H9 (cell line): ENCODE measurements at regions not wholly inside any gene's neighbourhood (a gene's known extent, or its start where the extent isn't known, plus 50 kb on each side); places are given as distances from the start of the nearest gene placed in this dataset.

Experiments
- DNase-seq: peaks from one replicate; pipeline ENCODE4 v3.0.0-alpha.2; 2017
- H2AFZ ChIP-seq: one replicate; pipeline ENCODE4 v1.6.1; 2013; ENCODE audit warnings: mild to moderate bottlenecking, low read length, control low read depth, moderate library complexity
- H2AK5ac ChIP-seq: 2 replicates; pipeline ENCODE4 v1.6.1; 2013; ENCODE audit warnings: low read length, control low read depth, mixed read lengths; ENCODE audit not compliant: insufficient read length
- H2BK120ac ChIP-seq: one replicate; pipeline ENCODE4 v1.6.1; 2013; ENCODE audit warnings: low read depth, mild to moderate bottlenecking, low read length, control low read depth, inconsistent platforms; ENCODE audit not compliant: poor library complexity, severe bottlenecking
- H2BK12ac ChIP-seq: 2 replicates; pipeline ENCODE4 v1.6.1; 2013; ENCODE audit warnings: low read length, control low read depth, mixed read lengths, low read depth; ENCODE audit not compliant: insufficient read length
- H2BK15ac ChIP-seq: 2 replicates; pipeline ENCODE4 v1.6.1; 2013; ENCODE audit warnings: low read depth, low read length, control low read depth
- H2BK20ac ChIP-seq: one replicate; pipeline ENCODE4 v1.6.1; 2013; ENCODE audit warnings: low read depth, mild to moderate bottlenecking, low read length, control low read depth, inconsistent platforms; ENCODE audit not compliant: poor library complexity, severe bottlenecking
- H2BK5ac ChIP-seq: 2 replicates; pipeline ENCODE4 v1.6.1; 2013; ENCODE audit warnings: low read length, control low read depth, mixed read lengths; ENCODE audit not compliant: insufficient read length
- H3K14ac ChIP-seq: 2 replicates; pipeline ENCODE4 v1.6.1; 2013; ENCODE audit warnings: low read length, control low read depth; ENCODE audit not compliant: insufficient read depth
- H3K18ac ChIP-seq: 2 replicates; pipeline ENCODE4 v1.6.1; 2013; ENCODE audit warnings: low read depth, mild to moderate bottlenecking, mixed read lengths, low read length, control low read depth; ENCODE audit not compliant: insufficient read length
- H3K23ac ChIP-seq: 2 replicates; pipeline ENCODE4 v1.6.1; 2013; ENCODE audit warnings: low read length, control low read depth, mixed read lengths, low read depth; ENCODE audit not compliant: insufficient read length
- H3K23me2 ChIP-seq: 2 replicates; pipeline ENCODE4 v1.6.1; 2013; ENCODE audit warnings: low read depth, mild to moderate bottlenecking, mixed read lengths, low read length, control low read depth; ENCODE audit not compliant: insufficient read length, poor library complexity, severe bottlenecking
- H3K27ac ChIP-seq: 2 replicates; pipeline ENCODE4 v1.5.1; 2013; ENCODE audit warnings: low read length, control low read depth, mixed read lengths, low read depth; ENCODE audit not compliant: insufficient read length
- H3K27me3 ChIP-seq: 2 replicates; pipeline ENCODE4 v1.6.1; 2013; ENCODE audit warnings: low read length, control low read depth, inconsistent platforms; ENCODE audit not compliant: insufficient read depth
- H3K4ac ChIP-seq: 2 replicates; pipeline ENCODE4 v1.6.1; 2013; ENCODE audit warnings: low read depth, mild to moderate bottlenecking, control low read depth, inconsistent platforms, low read length, moderate library complexity
- H3K4me1 ChIP-seq: 2 replicates; pipeline ENCODE4 v1.6.1; 2013; ENCODE audit warnings: low read length, control low read depth, inconsistent platforms; ENCODE audit not compliant: insufficient read depth
- H3K4me2 ChIP-seq: 2 replicates; pipeline ENCODE4 v1.6.1; 2013; ENCODE audit warnings: low read length, control low read depth, mixed read lengths; ENCODE audit not compliant: insufficient read length, insufficient read depth
- H3K56ac ChIP-seq: 2 replicates; pipeline ENCODE4 v1.6.1; 2013; ENCODE audit warnings: low read depth, mild to moderate bottlenecking, mixed read lengths, low read length, control low read depth; ENCODE audit not compliant: insufficient read length
- H3K79me1 ChIP-seq: 2 replicates; pipeline ENCODE4 v1.6.1; 2013; ENCODE audit warnings: low read depth, mild to moderate bottlenecking, moderate library complexity, low read length, control low read depth, inconsistent platforms; ENCODE audit not compliant: insufficient read depth, poor library complexity, severe bottlenecking
- H3K79me2 ChIP-seq: 2 replicates; pipeline ENCODE4 v1.6.1; 2013; ENCODE audit warnings: low read length, control low read depth, inconsistent platforms; ENCODE audit not compliant: insufficient read depth
- H3K9ac ChIP-seq: 2 replicates; pipeline ENCODE4 v1.6.1; 2013; ENCODE audit warnings: low read length, control low read depth, mixed read lengths; ENCODE audit not compliant: insufficient read length; ENCODE audit errors: extremely low read depth
- H3K9me3 ChIP-seq: one replicate; pipeline ENCODE4 v1.6.1; 2013; ENCODE audit warnings: low read depth, low read length, inconsistent platforms; ENCODE audit not compliant: control insufficient read depth
- H3T11ph ChIP-seq: one replicate; pipeline ENCODE4 v1.6.1; 2013; ENCODE audit warnings: mild to moderate bottlenecking, low read length, control low read depth, inconsistent platforms
- H4K20me1 ChIP-seq: one replicate; pipeline ENCODE4 v1.6.1; 2013; ENCODE audit not compliant: control insufficient read depth, insufficient read length, insufficient read depth
- H4K5ac ChIP-seq: 2 replicates; pipeline ENCODE4 v1.6.1; 2013; ENCODE audit warnings: low read depth, mild to moderate bottlenecking, mixed read lengths, low read length, control low read depth; ENCODE audit not compliant: insufficient read length
- H4K8ac ChIP-seq: replicated peaks from 2 replicates; pipeline ENCODE4 v1.6.1; 2013; ENCODE audit warnings: low read length, control low read depth, mixed read lengths, low read depth; ENCODE audit not compliant: insufficient read length
- H4K91ac ChIP-seq: 2 replicates; pipeline ENCODE4 v1.6.1; 2013; ENCODE audit warnings: low read depth, mild to moderate bottlenecking, moderate library complexity, mixed read lengths, low read length, control low read depth; ENCODE audit not compliant: insufficient read length
- H3K27ac Mint-ChIP-seq, 3 experiments: 2 replicates in 2 of 3; 3 replicates in 1 of 3; pipeline ENCODE4 v1.8.0; 2020 to 2021; ENCODE audit warnings: mixed read lengths in 3 of 3, mild to moderate bottlenecking in 1 of 3, moderate library complexity in 1 of 3
- H3K27me3 Mint-ChIP-seq: 2 replicates; pipeline ENCODE4 v1.8.0; 2021; ENCODE audit warnings: low read depth, mild to moderate bottlenecking, moderate library complexity, mixed read lengths
- H3K36me3 Mint-ChIP-seq, 3 experiments: 2 replicates in 2 of 3; 3 replicates in 1 of 3; pipeline ENCODE4 v1.8.0; 2020 to 2021; ENCODE audit warnings: low read depth in 3 of 3, mixed read lengths in 3 of 3; ENCODE audit not compliant: insufficient read depth in 1 of 3
- H3K4me1 Mint-ChIP-seq, 2 experiments: 2 replicates each; pipeline ENCODE4 v1.8.0; 2020; ENCODE audit warnings: mixed read lengths in 2 of 2
- H3K4me3 Mint-ChIP-seq, 2 experiments: 2 replicates in 1 of 2; 3 replicates in 1 of 2; pipeline ENCODE4 v1.8.0; 2020 to 2021; ENCODE audit warnings: mild to moderate bottlenecking in 2 of 2, mixed read lengths in 2 of 2, moderate library complexity in 1 of 2
- H3K9me3 Mint-ChIP-seq, 2 experiments: 2 replicates in 1 of 2; 3 replicates in 1 of 2; pipeline ENCODE4 v1.8.0; 2020; ENCODE audit warnings: mild to moderate bottlenecking in 2 of 2, mixed read lengths in 2 of 2, moderate library complexity in 1 of 2
- WGBS: extraction: QIAGEN DNeasy Blood & Tissue Kit; methylation state at CpG from one replicate; pipeline ENCODE4 v1.1.7; 2013; ENCODE audit warnings: missing lambda C conversion rate, low lambda C conversion rate, mixed read lengths; ENCODE audit not compliant: insufficient read length; ENCODE audit errors: extremely low coverage; 5-methylcytosine and 5-hydroxymethylcytosine counted together
- TF ChIP-seq, protein P1 (sequence below): fragments of 200-600 bp; sonication (generic); conservative IDR thresholded peaks from 3 replicates; pipeline ENCODE4 v1.8.0; 2021; ENCODE audit warnings: antibody characterized with exemption, mild to moderate bottlenecking

DNA sequence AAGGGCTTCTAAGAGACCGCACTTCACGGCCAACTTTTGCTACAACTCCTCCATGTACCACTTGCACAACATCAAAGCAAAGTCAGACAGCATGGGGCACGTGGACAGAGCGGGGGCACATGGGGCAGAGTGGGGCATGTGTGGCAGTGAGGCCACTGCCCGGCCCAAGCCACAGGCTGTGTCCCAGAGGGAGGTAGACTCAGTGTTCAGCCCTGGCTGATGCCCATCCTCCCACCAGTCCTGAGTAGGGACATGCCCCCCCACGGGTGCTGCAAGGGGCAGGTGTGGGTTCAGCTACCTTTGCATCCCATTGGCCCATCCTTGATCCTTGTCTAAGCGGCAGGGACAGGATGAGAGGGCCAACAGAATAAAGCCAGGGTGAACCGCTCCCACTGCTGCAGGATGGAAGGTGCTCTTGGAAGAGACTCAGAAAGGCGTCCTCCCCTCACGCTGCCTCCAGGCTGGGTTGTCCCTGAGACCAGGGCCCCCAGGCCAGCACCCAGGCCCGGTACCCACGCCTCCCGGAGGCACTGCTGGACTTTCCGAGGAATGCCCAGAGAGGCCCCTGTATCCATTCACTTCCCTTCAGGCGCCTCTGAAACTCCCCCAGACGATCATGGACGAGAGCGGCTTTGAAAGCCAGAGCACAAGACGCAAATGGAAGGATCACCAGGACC lies 218.2 kb downstream of the NDUFA10 start:
- Mint-ChIP-seq H3K36me3 (no peaks in the 10 kb centered on the region), H3K27me3 (peaks cover 11% of the 10 kb centered on the region), H3K4me3 (no peak overlapping the region), H3K27ac (peak overlapping the region in 1 of 3 experiments; percentile 48; a peak in 1 of 7 replicates), H3K9me3 (no peaks in the 10 kb centered on the region; a peak in 1 of 5 replicates), H3K4me1 (peaks cover 5 to 8% of the 10 kb centered on the region in 2 experiments)
- H3K27ac ChIP-seq = no peak overlapping the region
- H3K9ac ChIP-seq = no peak overlapping the region
- no peak overlapping the region for H3K18ac ChIP-seq
- H4K20me1 ChIP-seq = no peaks in the 10 kb centered on the region
- H3K23me2 ChIP-seq = no peaks in the 10 kb centered on the region
- H2AK5ac ChIP-seq = no peak overlapping the region
- no peaks in the 10 kb centered on the region for H3K79me1 ChIP-seq
- TF ChIP-seq, protein P1, sequence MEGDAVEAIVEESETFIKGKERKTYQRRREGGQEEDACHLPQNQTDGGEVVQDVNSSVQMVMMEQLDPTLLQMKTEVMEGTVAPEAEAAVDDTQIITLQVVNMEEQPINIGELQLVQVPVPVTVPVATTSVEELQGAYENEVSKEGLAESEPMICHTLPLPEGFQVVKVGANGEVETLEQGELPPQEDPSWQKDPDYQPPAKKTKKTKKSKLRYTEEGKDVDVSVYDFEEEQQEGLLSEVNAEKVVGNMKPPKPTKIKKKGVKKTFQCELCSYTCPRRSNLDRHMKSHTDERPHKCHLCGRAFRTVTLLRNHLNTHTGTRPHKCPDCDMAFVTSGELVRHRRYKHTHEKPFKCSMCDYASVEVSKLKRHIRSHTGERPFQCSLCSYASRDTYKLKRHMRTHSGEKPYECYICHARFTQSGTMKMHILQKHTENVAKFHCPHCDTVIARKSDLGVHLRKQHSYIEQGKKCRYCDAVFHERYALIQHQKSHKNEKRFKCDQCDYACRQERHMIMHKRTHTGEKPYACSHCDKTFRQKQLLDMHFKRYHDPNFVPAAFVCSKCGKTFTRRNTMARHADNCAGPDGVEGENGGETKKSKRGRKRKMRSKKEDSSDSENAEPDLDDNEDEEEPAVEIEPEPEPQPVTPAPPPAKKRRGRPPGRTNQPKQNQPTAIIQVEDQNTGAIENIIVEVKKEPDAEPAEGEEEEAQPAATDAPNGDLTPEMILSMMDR = no peak
- H3K4ac ChIP-seq = no peak overlapping the region
- H3K9me3 ChIP-seq = no peaks in the 10 kb centered on the region
- H2BK12ac ChIP-seq = no peak overlapping the region
- H2BK20ac ChIP-seq = no peak overlapping the region
- H3K56ac ChIP-seq = no peak overlapping the region
- H4K8ac ChIP-seq = no peak overlapping the region
- H3K23ac ChIP-seq = no peak overlapping the region
- no peak overlapping the region for H3T11ph ChIP-seq
- H3K4me2 ChIP-seq = no peak overlapping the region
- no peak overlapping the region for H4K5ac ChIP-seq
- no peaks in the 10 kb centered on the region for H3K4me1 ChIP-seq
- no peaks in the 10 kb centered on the region for H3K79me2 ChIP-seq
- no peak overlapping the region for H4K91ac ChIP-seq
- peak; percentile 13 for DNase-seq
- no peak overlapping the region for H2BK120ac ChIP-seq
- no peak overlapping the region for H2BK5ac ChIP-seq
- no peak overlapping the region for H3K14ac ChIP-seq
- no peak overlapping the region for H2BK15ac ChIP-seq
- no CpG with 5 or more reads among the region's 19 CpGs for WGBS
- H3K27me3 ChIP-seq = no peaks in the 10 kb centered on the region
- no peak overlapping the region for H2AFZ ChIP-seq
